Stimulated activated CD4-positive, alpha-beta T cell treated with anti-CD3 and anti-CD28 coated beads, TNF-alpha, amount 100 ng/mL, for 1 hour (primary cell): ENCODE measurements at regions not wholly inside any gene's neighbourhood (a gene's known extent, or its start where the extent isn't known, plus 50 kb on each side); places are given as distances from the start of the nearest gene placed in this dataset.

ENCODE experiments used
- DNase-seq, 3 donors: peaks; one replicate each; pipeline ENCODE4 v3.0.0-alpha.2; 2020; ENCODE audit warnings: low read depth in 3 of 3, low spot score in 1 of 3

DNA sequence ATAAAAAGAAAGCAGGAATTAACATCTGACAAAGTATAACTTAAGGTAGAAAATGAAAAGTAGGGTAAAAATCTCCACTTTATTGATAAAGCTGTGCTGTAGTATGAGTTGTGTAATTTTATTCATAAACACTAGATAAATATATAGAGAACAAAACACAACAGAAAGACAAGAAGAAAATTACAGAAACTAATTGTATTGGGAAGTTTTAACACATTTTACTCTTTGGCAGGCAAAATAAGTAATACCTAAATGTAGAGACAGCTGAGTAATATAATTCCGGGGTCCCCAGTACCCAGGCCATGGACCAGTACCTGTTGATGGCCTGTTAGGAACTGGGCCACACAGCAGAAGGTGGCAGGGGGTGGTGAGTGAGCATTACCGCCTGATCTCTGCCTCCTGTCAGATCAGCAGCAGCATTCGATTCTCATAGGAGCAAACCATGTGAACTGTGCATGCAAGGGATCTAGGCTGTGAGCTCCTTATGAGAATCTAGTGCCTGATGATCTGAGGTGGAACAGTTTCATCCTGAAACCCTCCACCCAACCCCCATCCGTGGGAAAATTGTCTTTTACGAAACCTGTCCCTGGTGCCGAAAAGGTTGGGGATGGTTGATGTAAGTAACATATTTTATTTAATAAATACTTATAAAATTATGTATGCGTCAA lies 84.4 kb upstream of the ETV6 start:
- no peak for DNase-seq

DNA sequence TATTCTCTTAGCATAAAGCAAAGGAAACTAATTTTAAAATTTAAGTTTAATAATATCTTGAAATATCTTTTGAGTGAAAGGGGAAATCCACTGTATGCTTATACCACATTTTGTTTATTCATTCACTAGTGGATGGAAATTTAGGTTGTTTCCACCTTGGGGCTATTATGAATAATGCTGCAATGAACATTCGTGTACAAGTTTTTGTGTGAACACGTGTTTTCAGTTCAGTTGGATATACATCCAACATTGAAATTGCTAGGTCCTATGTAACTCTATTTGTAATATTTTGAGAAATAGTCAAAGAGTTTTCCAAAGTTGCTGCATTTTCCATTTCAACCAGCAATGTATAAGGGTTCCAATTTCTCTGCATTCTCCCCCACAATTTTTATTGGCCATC lies 83.7 kb upstream of the ETV6 start:
- DNase-seq = no peak

- DNase-seq = no peak
Measured at GRCh38 chr12:11568155-11568761, 81.2 kb upstream of the ETV6 start.

DNA sequence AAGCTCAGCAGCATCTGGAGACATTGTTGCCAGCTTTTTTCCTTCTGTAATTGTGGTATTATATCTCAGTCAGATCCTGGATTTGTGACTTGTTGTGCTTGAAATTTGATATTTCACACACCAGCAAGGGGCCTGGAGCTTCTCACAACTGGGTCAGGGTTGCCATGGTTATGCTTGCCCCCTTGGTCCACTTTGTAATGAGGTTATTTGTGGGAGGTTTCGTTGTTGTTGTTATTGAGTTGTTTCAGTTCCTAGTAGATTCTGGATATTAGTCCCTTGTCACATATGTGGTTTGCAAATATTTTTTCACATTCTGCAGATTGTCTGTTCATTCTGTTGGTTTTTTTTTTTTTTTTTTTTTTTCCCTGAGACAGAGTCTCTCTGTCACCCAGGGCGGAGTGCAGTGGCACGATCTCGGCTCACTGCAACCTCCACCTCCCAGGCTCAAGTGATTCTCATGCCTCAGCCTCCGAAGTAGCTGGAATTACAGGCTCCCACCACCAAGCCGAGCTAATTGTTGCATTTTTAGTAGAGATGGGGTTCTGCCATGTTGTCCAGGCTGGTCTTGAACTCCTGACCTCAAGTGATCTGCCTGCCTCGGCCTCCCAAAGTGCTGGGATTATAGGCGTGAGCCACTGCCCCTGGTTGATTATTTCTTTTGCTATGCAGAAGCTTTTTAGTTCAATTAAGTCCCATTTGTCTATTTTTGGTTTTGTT lies 80.6 kb upstream of the ETV6 start:
- DNase-seq = no peak

DNA sequence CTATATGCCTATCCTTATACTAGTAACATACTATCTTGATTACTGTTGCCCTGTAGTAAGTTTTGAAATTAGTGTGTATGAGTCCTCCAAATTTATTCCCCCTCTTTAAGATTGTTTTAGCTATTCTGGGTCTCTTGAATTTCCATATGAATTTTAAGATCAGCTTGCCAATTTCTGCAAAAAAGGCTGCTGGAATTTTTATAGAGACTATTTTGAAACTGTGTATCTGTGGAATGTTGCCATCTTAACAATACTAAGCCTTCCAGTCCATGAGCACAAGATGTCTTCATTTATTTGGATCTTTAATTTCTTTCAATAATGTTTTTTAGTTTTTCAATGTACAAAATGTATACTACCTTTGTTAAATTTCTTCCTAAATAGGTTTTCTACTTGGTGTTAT lies 79.8 kb upstream of the ETV6 start:
- DNase-seq = no peak

GRCh38 chr12:11573880-11574279 lies 75.6 kb upstream of the ETV6 start:
- no peak for DNase-seq

DNA sequence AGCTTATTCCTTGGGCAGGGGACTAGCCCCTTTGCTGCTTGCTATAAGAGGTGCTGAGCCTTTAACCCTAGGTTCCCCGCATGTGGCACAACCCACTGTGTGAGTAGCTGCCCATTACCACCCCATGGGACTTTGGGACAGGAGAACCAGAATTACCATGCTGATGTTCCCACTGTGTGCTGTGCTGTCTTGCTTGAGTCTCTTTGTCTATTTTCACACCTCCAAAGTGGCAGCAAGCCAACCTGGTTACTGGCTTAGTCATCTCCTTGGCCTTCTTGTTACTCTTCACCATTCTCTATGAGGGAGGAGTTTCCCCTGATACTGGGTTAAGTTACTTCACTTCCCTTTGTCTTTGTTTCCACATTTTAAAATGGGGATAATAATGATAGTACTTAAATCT lies 73.4 kb upstream of the ETV6 start:
- DNase-seq = no peak

DNA sequence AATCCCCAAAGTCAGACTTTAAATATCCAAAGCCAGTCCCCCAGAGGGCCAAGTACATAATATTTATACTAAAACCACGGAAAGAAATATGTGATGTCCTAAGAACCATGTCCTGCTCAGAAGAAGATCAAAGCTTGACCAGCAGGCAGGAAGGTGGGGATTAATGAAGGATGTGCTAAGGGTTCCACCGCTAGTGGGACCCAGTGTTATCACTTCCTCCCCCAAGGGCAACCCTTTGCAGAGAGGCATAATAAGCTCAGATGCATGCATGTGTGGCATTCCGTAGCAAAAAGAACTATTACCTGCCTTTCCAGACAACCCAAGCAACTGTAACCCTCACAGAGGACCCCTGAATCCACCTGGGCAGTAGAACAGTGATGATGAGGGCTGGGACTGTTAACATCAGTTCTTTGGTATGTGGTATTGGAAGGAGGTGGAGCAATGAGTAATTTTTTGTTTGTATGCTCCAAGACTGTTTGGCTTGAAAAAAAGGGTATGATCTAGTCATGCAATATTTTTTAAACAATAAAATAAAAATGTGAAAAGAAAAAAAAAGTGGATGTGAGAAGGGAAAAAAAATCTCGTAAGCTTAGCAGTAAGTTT lies 71.7 kb upstream of the ETV6 start:
- no peak for DNase-seq

DNA sequence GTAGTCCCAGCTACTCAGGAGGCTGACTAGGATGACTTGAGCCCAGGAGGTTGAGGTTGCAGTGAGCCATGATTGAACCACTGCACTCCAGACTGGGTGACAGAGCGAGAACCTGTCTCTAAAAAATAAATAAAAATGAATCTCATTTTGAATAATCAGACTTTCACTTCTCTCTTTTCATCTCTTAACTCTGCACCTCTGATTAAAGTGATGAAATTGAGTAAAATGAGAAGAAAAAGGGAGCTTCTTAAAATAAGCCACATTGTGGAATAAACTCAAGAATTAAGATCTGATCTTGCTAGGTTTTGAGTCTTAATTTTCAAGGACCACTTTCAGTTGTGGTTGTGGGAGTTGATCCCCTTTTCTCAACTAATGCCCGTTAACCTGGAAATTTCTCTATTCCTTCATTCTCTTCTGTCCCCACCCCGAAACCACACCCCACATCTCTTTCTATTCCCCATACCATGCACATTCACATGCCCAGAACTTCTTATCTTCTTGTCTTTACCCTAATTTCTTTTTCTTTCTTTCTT lies 70.9 kb upstream of the ETV6 start:
- no peak for DNase-seq

DNA sequence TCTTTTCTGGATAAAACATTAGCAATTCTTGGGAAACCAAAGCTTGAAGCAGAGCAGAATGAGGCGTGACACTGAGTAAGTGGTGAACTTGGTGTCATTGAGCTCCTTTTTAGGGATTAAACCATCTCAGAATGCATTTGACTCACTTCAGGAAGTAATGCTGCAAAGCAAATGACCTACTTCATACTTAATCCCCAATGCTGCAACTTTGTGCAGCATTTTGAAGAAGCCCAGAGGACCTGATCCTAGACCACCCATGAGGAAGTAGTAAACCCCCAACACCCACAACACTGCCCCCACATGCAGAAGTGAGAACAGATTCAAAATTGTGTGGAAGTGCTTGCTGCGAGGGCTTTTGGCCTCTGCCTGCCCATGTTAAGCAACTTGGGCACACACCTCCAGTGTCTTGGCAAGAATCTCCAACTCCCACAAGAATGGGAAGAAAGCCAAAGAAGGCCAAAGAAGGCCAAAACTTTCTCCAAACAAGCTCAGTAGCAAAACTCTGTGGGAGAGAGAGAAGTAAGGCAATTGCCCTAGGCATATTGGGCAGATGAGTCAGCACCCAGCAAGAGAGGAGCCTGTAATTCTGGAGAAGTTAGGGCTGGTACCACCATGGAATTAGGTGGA lies 69.2 kb upstream of the ETV6 start:
- no peak for DNase-seq

GRCh38 chr12:11581179-11581755 lies 68.2 kb upstream of the ETV6 start:
- DNase-seq = peak; percentile 29 to 45 (median 33)

- DNase-seq = no peak
Measured at GRCh38 chr12:11584221-11584855, 65.1 kb upstream of the ETV6 start.

DNA sequence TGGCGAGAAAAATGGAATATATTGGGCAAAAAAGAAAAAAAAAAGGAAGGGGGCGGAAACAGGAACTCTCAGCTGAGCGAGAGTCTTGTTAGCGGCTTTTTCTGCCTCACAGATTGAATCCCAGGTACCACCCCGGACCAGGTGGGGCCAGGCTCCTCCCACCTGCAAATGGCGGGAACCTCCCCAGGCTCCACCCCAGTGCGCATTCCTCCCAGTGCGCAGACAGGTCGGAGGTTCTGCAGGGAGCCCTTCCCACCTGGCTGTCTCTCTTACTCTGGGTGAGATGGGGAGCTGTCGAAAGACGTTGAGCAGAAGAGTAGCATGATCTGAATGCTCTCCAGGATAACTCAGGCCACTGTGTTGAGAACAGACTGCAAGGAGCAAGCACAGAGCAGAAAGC lies 57.0 kb upstream of the ETV6 start:
- no peak for DNase-seq

DNA sequence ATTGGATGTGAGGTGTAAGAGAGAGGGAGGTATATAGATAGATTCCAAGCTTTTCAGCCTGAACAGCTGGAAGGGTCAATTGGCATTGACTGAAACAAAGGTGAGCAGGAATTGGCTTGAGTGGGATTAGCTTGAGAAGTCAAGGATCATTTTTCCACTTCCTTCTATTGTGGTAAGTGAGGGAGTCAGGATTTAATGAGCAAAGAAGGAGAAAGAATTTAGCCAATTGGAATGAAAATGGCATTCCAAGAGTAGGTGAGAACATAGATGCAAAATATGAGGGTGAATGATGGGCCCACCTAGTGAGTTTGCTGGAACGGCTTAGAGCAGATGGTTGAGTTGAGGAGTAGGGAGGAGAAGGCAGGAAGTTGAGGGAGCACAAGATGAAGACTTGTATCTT lies 56.5 kb upstream of the ETV6 start:
- DNase-seq = no peak

- DNase-seq = no peak
Measured at GRCh38 chr12:11595080-11595479, 54.4 kb upstream of the ETV6 start.

DNA sequence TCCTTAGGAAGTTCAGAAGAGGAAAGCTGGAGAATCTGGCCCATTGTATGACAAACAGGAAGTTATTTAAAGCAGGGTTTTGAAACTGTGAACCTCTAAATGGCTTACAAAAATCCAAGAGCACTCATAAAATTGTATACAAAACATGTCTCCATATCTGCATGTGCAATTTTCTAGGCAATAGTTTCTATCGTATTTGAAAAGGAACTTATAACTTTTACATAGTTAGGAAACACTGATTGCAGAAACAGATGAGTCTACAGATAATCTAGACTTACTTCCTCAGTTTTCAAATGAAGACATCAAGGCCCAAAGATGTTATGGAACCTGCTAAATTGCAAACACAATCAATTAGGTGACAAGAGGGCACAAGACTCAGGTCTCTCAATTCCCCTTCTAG lies 53.3 kb upstream of the ETV6 start:
- DNase-seq = no peak

DNA sequence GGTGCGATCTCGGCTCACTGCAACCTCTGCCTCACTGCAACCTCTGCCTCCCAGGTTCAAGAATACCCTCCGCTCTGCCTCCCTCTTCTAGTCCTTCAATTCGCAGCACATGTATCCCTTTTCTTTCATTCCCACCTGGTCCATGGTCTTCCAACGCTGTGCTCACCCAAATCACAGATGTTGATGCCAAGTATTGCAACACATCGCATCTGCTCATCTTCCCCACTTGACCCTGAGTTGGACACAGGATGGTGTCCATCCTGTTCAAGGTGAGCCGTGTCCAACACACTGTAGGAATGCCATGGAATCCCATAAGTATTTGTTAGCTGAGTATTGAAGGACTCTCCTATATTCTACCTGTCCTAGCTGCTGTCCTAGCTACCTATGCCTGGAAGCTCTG lies 50.6 kb upstream of the ETV6 start:
- no peak for DNase-seq
